Heart left ventricle (tissue), 16 donors: ENCODE measurements at regions not wholly inside any gene's neighbourhood (a gene's known extent, or its start where the extent isn't known, plus 50 kb on each side); places are given as distances from the start of the nearest gene placed in this dataset.

ENCODE experiments used
- ATAC-seq, 4 donors: fragments of 200-7000 bp; cut with Tn5 transposase; one replicate each; pipeline ENCODE4 v1.9.1; 2020 to 2022; ENCODE audit warnings: moderate library complexity in 4 of 4, mild to moderate bottlenecking in 3 of 4, moderate number of reproducible peaks in 1 of 4
- DNase-seq, 5 donors: peaks; one replicate each; pipeline ENCODE4 v3.0.0-alpha.2; 2020
- H3K27ac ChIP-seq, 12 donors: fragments of 200-600 bp; sonication (generic) in 4 of 12; one replicate each; pipeline versions ENCODE4 v1.5.0 to v1.8.0; 2016 to 2022; ENCODE audit warnings: mild to moderate bottlenecking in 2 of 12
- H3K27me3 ChIP-seq, 9 donors: fragments of 200-600 bp; sonication (generic) in 2 of 9; one replicate each; pipeline versions ENCODE4 v1.5.1 to v1.8.0; 2016 to 2022; ENCODE audit warnings: mild to moderate bottlenecking in 3 of 9
- H3K36me3 ChIP-seq, 9 donors: fragments of 200-600 bp; sonication (generic) in 2 of 9; one replicate each; pipeline versions ENCODE4 v1.5.0 to v1.8.0; 2018 to 2022; ENCODE audit warnings: mild to moderate bottlenecking in 2 of 9
- H3K4me1 ChIP-seq, 12 donors: fragments of 200-600 bp; sonication (generic) in 4 of 12; one replicate each; pipeline versions ENCODE4 v1.5.0 to v1.8.0; 2016 to 2022; ENCODE audit warnings: mild to moderate bottlenecking in 3 of 12
- H3K4me3 ChIP-seq, 12 donors: fragments of 200-600 bp; sonication (generic) in 4 of 12; one replicate each; pipeline versions ENCODE4 v1.5.0 to v1.8.0; 2017 to 2022; ENCODE audit warnings: mild to moderate bottlenecking in 9 of 12, moderate library complexity in 4 of 12
- H3K9me3 ChIP-seq, 12 donors: fragments of 200-600 bp; sonication (generic) in 4 of 12; one replicate each; pipeline versions ENCODE4 v1.5.0 to v1.8.0; 2016 to 2022; ENCODE audit warnings: mild to moderate bottlenecking in 1 of 12
- CTCF ChIP-seq, 12 donors: fragments of 200-600 bp; sonication (generic) in 4 of 12; IDR thresholded peaks; one replicate each; pipeline versions ENCODE4 v1.5.0 to v1.8.0; 2018 to 2022; ENCODE audit warnings: antibody characterized with exemption in 12 of 12, mild to moderate bottlenecking in 5 of 12
- POLR2A ChIP-seq, 2 donors: fragments of 450-650 bp; IDR thresholded peaks; one replicate each; pipeline ENCODE4 v1.6.1; 2017; ENCODE audit warnings: antibody characterized with exemption in 2 of 2, mild to moderate bottlenecking in 2 of 2, moderate library complexity in 2 of 2
- WGBS, 4 donors: extraction: QIAGEN DNeasy Blood & Tissue Kit in 2 of 4; methylation state at CpG; one replicate each; pipeline versions ENCODE4 v1.1.5 to v1.1.7; 2013 to 2018; 5-methylcytosine and 5-hydroxymethylcytosine counted together
- intact Hi-C, 10 donors: fragments of 100-400 bp; cut with DNase I; formaldehyde crosslinking; loops; one replicate each; pipeline versions ENCODE4 v1.11.1 to v1.14.2; 2022
- donor health status: ischemic (EF 13 %, LVEDD 7.1; RV severe dilation, severe dysfunction).
- donor health status: healthy with polysubstance abuse.
- donor health status: DM: no; HTN: yes; CAD: no.
- donor health status: DM: no; HTN: no; CAD: no.
- donor health status: ischemic (EF 25% LVEDD 6.9; RV normal size, moderate dysfunction).
- donor health status: ischemic (EF 25% LVEDD 5.7; RV mildly dilated, moderate dysfunction).
- donor health status: healthy.
- donor health status: DM: yes; HTN: yes; CAD: no.
- donor health status: ischemic (EF 35%, LVEDD 5.7; RV mildly dilated, moderate dysfunction).
- donor health status: nonischemic (EF 11% LVEDD 7.7; RV severe dilation, severe dysfunction).
- donor health status: DM: yes; HTN: yes; CAD: no.
- donor health status: PGD.
- donor health status: ischemic (EF 29% LVEDD 5.4; RV normal size, mild dysfunction).
- donor health status: nonischemic (EF 23%, LVEDD 6.1; RV moderate dilation, normal function).

- 96 to 98% (median 97%) methylated on average over 2 of the region's 2 CpGs for WGBS, 4 donors
- intact Hi-C loops: no loop called here
- no peak for ATAC-seq
- H3K36me3 ChIP-seq: no peaks in the 10 kb centered on the region
- H3K9me3 ChIP-seq: no peaks in the 10 kb centered on the region
- no peak overlapping the region for H3K4me3 ChIP-seq
- TF ChIP-seq CTCF (IDR thresholded peaks at IDR 0.05): no peak
- TF ChIP-seq POLR2A (IDR thresholded peaks at IDR 0.05): no peak
- DNase-seq: no peak
- no peaks in the 10 kb centered on the region for H3K4me1 ChIP-seq
- no peaks in the 10 kb centered on the region for H3K27me3 ChIP-seq
- H3K27ac ChIP-seq: no peak overlapping the region
Observed at GRCh38 chr1:199780948-199781670, 246.4 kb upstream of the NR5A2 start.

DNA sequence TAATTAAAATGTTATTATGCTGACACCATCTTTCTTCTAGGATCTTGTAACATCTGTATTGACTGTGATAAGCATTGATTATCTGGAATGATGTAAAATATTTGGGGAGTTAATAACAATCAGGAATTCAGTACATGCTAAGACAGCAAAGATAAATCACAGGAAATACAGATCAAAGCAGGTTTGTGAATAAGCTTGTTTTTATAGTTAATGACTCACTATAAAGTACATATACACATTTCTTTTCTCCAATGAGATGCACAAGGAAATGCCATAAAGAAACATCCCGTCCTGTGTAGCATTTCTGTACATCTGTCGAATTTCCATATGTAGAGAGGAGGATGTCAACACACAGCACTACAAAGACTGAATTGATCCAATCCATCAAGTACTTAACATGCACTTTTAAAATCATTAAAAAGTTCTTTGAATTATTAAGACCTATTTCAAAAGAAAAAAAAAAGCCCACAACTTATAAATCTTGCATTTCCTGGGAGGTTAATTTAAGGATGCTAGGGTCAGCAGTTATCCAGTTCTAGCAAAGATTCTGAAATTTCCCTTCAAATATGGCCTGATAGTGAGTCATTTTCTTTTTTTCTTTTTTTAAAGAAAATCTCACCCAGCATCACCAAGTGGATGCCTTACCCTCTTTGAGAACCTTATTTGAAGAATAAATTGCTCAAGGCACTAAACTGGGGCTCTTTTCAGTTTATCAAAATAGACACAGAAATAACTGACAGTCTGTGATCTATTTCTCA is 243.2 kb upstream of the NR5A2 start:
- intact Hi-C loops: no loop called here
- H3K4me3 ChIP-seq: no peak overlapping the region
- ATAC-seq: no peak
- no peaks in the 10 kb centered on the region for H3K4me1 ChIP-seq
- H3K36me3 ChIP-seq: no peaks in the 10 kb centered on the region
- no peak overlapping the region for H3K27ac ChIP-seq
- H3K27me3 ChIP-seq: no peaks in the 10 kb centered on the region
- TF ChIP-seq POLR2A (IDR thresholded peaks at IDR 0.05) (no peak), CTCF (IDR thresholded peaks at IDR 0.05) (no peak)
- WGBS, 4 donors: 48 to 64% (median 51%) methylated on average over 2 of the region's 2 CpGs
- no peak for DNase-seq
- H3K9me3 ChIP-seq: no peaks in the 10 kb centered on the region

GRCh38 chr1:199786695-199787094 is 240.8 kb upstream of the NR5A2 start:
- no peak for DNase-seq
- Histone ChIP-seq H3K9me3 (no peaks in the 10 kb centered on the region), H3K27ac (no peak overlapping the region), H3K4me3 (no peak overlapping the region), H3K36me3 (no peaks in the 10 kb centered on the region), H3K4me1 (no peaks in the 10 kb centered on the region), H3K27me3 (no peaks in the 10 kb centered on the region)
- WGBS, 4 donors: 85 to 89% (median 87%) methylated on average over 3 of the region's 3 CpGs
- no peak for TF ChIP-seq CTCF (IDR thresholded peaks at IDR 0.05)
- ATAC-seq: no peak
- intact Hi-C loops: no loop called here

- H3K36me3 ChIP-seq: no peaks in the 10 kb centered on the region
- 86 to 88% (median 87%) methylated on average over 1 of the region's 1 CpG for WGBS, 4 donors
- H3K4me3 ChIP-seq: no peak overlapping the region
- TF ChIP-seq POLR2A (IDR thresholded peaks at IDR 0.05): no peak
- no peak for TF ChIP-seq CTCF (IDR thresholded peaks at IDR 0.05)
- no peak for ATAC-seq
- no peaks in the 10 kb centered on the region for H3K9me3 ChIP-seq
- no peak for DNase-seq
- H3K27me3 ChIP-seq: no peaks in the 10 kb centered on the region
- no peak overlapping the region for H3K27ac ChIP-seq
- intact Hi-C loops: no loop called here
- H3K4me1 ChIP-seq: no peaks in the 10 kb centered on the region
Observed at GRCh38 chr1:199789141-199789540, 238.4 kb upstream of the NR5A2 start.
